ENCODE measurements at regions not wholly inside any gene's neighbourhood (a gene's known extent, or its start where the extent isn't known, plus 50 kb on each side); places are given as distances from the start of the nearest gene placed in this dataset.
A peak's percentile ranks its signal among the peaks of the same experiment; 100 is the strongest.

DNA sequence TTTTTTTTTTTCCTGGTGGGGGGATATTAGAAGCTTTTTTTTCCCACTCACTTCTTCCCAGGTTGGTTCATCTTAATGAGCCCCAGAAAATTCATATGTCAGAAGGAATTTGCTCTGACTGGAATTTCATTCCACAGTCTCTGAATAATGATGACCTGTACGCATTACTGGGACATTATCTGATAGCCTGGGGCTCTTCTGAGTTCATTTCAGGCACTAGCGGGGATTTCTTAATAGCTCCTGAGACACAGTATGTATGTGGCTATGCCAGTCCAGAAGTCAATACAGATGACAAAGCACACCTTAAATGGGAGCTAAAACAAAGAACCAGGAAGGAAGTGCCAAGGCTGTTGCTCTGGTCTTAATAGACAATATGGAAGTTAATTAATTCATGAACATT, 295.2 kb upstream of the IGFBP7 start:
- H3K4me3 ChIP-seq (ENCODE audit: low read depth, low read length) = no peak overlapping the region
- no peak for DNase-seq (ENCODE audit: low read depth)
- in situ Hi-C loops (cut with HindIII; ENCODE audit: low sequenced_read_pairs) = no loop called here
- no peak for TF ChIP-seq CTCF (IDR thresholded peaks at IDR 0.05; ENCODE audit: low read depth, low read length, missing control alignments)

GRCh38 chr4:57404483-57404882, 294.3 kb upstream of the IGFBP7 start:
- no peak for TF ChIP-seq CTCF (IDR thresholded peaks at IDR 0.05; ENCODE audit: low read depth, low read length, missing control alignments)
- no peak overlapping the region for H3K4me3 ChIP-seq (ENCODE audit: low read depth, low read length)
- in situ Hi-C loops (cut with HindIII; ENCODE audit: low sequenced_read_pairs) = no loop called here
- DNase-seq (ENCODE audit: low read depth) = no peak

GRCh38 chr4:57403591-57403990, 293.4 kb upstream of the IGFBP7 start:
- no peak for DNase-seq (ENCODE audit: low read depth)
- no peak for TF ChIP-seq CTCF (IDR thresholded peaks at IDR 0.05; ENCODE audit: low read depth, low read length, missing control alignments)
- in situ Hi-C loops (cut with HindIII; ENCODE audit: low sequenced_read_pairs) = no loop called here
- H3K4me3 ChIP-seq (ENCODE audit: low read depth, low read length) = no peak overlapping the region

GRCh38 chr4:57401586-57401985, 291.4 kb upstream of the IGFBP7 start:
- no peak overlapping the region for H3K4me3 ChIP-seq (ENCODE audit: low read depth, low read length)
- no peak for DNase-seq (ENCODE audit: low read depth)
- no peak for TF ChIP-seq CTCF (IDR thresholded peaks at IDR 0.05; ENCODE audit: low read depth, low read length, missing control alignments)
- in situ Hi-C loops (cut with HindIII; ENCODE audit: low sequenced_read_pairs) = no loop called here

DNA sequence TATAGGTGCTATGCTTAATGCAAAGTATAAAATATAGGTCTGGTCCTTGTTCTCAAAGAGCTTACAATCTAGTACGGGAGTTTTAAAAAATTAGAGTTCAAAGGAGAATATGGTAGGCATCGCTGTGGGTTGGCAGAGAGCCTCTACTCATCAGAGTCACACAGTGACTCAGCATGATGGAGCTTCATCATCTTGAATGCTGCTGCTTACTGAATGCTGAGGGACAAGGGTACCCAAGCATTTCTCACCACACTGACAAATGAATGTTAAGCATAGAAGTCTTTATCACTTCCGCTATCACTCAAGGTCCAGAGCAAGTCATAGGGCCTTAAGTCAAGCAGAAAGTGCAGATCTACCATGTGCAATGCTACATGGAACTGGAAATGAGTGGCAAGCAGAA, 268.6 kb upstream of the IGFBP7 start:
- no peak overlapping the region for H3K4me3 ChIP-seq (ENCODE audit: low read depth, low read length)
- no peak for DNase-seq (ENCODE audit: low read depth)
- in situ Hi-C loops (cut with HindIII; ENCODE audit: low sequenced_read_pairs) = no loop called here
- no peak for TF ChIP-seq CTCF (IDR thresholded peaks at IDR 0.05; ENCODE audit: low read depth, low read length, missing control alignments)

DNA sequence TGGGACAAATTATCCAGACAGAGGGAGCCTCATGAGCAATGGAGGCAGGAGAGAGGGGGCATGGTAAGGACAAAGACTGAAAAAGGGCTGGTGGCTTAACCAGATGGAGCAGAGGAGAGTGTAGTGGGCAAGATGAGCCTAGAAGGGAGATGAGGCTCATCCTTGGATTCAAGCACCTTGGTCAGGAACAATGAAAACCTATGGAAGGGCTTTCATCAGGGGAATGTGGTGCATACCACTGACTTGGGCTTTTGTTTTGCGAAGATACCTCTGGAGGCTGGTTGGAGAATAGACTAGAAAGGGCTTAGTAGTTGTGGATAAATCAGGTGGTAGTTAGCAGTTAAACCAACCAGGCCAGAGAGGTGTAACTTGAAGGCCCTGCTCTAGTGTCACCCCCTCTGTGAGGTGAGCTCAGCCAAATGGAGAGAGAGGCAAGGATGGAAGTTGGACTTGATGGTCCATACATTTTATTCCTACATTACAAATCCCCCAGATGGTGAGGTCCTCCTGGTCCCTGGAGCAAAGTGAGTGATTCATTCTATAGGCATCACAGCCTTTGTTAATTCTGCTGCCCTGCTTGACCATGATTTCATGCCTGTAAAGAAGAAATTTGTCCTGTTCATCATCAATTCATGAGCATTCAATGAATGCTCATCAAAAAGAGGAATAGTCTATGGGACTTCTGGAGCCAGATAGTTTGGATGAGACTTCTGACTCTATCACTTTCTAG, 264.8 kb upstream of the IGFBP7 start:
- no peak overlapping the region for H3K4me3 ChIP-seq (ENCODE audit: low read depth, low read length)
- DNase-seq (ENCODE audit: low read depth) = peak; percentile 26
- no peak for TF ChIP-seq CTCF (IDR thresholded peaks at IDR 0.05; ENCODE audit: low read depth, low read length, missing control alignments)
- in situ Hi-C loops (cut with HindIII; ENCODE audit: low sequenced_read_pairs) = no loop called here
